ENCODE measurements at regions not wholly inside any gene's neighbourhood (a gene's known extent, or its start where the extent isn't known, plus 50 kb on each side); places are given as distances from the start of the nearest gene placed in this dataset.

DNA sequence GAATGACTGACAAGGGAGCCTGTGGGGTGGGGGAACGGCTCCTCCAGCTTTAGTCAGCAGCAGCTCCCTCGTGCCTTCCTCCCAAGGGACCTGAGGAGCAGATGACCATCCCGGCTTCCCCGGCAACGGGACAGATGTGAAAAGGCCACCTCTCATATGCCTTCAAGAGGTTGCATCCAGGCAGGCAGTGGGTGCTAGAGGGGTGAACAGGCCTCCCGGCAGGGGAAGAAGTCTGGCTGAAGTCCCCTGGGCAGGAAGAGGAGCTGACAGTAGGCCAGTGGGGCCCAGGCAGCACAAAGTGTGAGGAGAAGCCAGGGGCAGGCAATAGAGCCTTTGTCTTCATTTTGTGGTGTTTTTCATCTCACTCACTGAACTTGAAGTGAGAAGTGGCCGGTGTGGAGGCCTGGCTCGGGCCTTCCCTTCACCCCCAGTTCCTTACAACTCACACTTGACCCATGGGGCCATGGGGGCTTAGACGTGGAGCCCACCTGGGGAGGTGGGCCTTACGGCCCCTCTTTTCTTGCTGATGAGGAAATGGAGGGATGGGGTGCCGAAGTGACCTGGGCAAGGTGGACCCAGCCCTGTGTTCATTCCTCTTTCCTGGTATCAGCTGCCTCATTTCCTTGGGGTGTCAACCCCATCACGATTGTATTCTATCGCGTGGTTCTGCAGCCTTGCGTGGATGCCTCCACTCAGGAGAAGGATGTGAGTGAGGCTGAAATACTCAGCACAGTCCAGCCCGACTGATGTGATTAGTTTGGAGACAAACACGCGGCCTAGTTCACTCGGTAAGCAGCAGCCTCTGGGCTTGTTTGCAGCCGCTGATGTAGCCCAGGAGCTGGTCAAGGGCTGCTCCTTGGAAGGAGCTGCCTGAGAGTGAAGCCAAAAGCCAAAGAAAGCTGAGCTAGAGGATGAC, 115.5 kb upstream of the ALDH1A3 start (continued):
- TF ChIP-seq YY1 (IDR thresholded peaks at IDR 0.05; ENCODE audit: extremely low read depth, insufficient replicate concordance, low read depth, low read length): no peak
- TF ChIP-seq ZNF274 (IDR thresholded peaks at IDR 0.05; ENCODE audit: low read depth, low read length): no peak
- no peak for TF ChIP-seq RAD21 (IDR thresholded peaks at IDR 0.05; ENCODE audit: low read depth)

DNA sequence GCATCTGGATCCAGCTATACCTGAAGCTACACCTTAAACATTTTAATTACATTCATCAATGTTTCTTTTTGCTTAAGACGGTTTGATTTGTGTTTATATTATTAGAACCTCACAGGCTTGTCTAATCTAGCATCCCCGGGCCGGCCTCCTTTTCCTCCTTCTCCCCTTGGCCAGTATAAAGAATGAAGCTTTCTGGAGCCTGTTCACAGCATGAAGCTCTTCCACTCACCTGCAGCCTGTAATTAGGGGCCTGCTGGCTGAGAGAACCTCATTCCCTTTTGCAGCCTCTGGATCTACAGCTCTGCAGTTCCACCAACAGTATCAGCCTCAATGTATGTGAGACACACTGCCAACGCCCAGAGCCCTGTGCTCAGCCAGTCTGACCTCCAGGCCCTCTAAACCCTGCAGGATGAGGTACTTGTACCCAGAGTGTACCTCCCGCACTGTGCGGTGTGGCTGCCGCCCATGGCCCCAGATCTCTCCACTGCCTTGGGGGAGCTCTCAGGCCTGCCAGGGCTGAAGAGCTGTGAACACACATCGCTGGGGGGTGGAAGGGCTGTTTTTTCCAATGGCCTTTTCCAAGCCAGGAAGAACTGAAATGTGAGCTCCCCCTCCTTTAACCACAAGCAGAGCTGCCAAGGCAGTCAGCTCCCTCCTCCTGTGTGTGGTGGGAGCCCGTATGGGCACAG, 114.7 kb upstream of the ALDH1A3 start:
- no peaks in the 10 kb centered on the region for H4K20me1 ChIP-seq (ENCODE audit: insufficient read depth)
- BruUV-seq (replicated peaks): no TSS peak
- H3K9ac ChIP-seq (ENCODE audit: low read length): no peak overlapping the region; the same call in 1 of the 2 replicates
- H3K36me3 ChIP-seq (ENCODE audit: control insufficient read depth in 1 of 2, insufficient read depth in 2 of 2, low read length in 2 of 2): no peaks in the 10 kb centered on the region
- no peaks in the 10 kb centered on the region for H3K9me2 ChIP-seq (ENCODE audit: insufficient read depth)
- H2AFZ ChIP-seq (ENCODE audit: low read depth, low read length, poor library complexity, severe bottlenecking): no peak overlapping the region
- no peak overlapping the region for H3K4me3 ChIP-seq (replicated peaks in 1 of 2; ENCODE audit: low read depth in 1 of 2, low read length in 2 of 2)
- no peak overlapping the region for H3K27ac ChIP-seq (ENCODE audit: low read depth, low read length)
- H3K27me3 ChIP-seq (ENCODE audit: insufficient read depth, low read length): no peaks in the 10 kb centered on the region
- H3K4me2 ChIP-seq (ENCODE audit: low read length): no peak overlapping the region
- DNase-seq (ENCODE audit: low read depth, low spot score) (no peak), ATAC-seq (no peak)
- intact Hi-C loops (cut with micrococcal nuclease): no loop called here
- ChIA-PET POLR2A (no interaction called here), CTCF (no interaction called here), RAD21 (ENCODE audit: low non-redundant PET in 1 of 2, low total read pairs in 2 of 2, uncharacterized antibody in 2 of 2, unreplicated experiment in 2 of 2) (no interaction called here)
- H3K4me1 ChIP-seq (ENCODE audit: control insufficient read depth in 1 of 2, insufficient read depth in 2 of 2, low read length in 2 of 2): peaks cover 5 to 53% of the 10 kb centered on the region in 2 experiments
- H3K9me3 ChIP-seq (ENCODE audit: control insufficient read depth in 1 of 2, insufficient read depth in 1 of 2, low read depth in 1 of 2, low read length in 2 of 2): no peaks in the 10 kb centered on the region
- H3K79me2 ChIP-seq (ENCODE audit: insufficient read depth, low read length): no peaks in the 10 kb centered on the region
- TF ChIP-seq POLR2AphosphoS5 (IDR thresholded peaks at IDR 0.05; ENCODE audit: low read depth, low read length): no peak
- TF ChIP-seq EZH2 (IDR thresholded peaks at IDR 0.05): no peak
- TF ChIP-seq POLR2A (IDR thresholded peaks at IDR 0.05; ENCODE audit: borderline replicate concordance, extremely low read depth, insufficient read depth, insufficient read length): no peak
- TF ChIP-seq, protein P1, sequence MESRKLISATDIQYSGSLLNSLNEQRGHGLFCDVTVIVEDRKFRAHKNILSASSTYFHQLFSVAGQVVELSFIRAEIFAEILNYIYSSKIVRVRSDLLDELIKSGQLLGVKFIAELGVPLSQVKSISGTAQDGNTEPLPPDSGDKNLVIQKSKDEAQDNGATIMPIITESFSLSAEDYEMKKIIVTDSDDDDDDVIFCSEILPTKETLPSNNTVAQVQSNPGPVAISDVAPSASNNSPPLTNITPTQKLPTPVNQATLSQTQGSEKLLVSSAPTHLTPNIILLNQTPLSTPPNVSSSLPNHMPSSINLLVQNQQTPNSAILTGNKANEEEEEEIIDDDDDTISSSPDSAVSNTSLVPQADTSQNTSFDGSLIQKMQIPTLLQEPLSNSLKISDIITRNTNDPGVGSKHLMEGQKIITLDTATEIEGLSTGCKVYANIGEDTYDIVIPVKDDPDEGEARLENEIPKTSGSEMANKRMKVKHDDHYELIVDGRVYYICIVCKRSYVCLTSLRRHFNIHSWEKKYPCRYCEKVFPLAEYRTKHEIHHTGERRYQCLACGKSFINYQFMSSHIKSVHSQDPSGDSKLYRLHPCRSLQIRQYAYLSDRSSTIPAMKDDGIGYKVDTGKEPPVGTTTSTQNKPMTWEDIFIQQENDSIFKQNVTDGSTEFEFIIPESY (IDR thresholded peaks at IDR 0.05; ENCODE audit: extremely low read depth, insufficient replicate concordance, low read length): no peak
- TF ChIP-seq, protein P2, sequence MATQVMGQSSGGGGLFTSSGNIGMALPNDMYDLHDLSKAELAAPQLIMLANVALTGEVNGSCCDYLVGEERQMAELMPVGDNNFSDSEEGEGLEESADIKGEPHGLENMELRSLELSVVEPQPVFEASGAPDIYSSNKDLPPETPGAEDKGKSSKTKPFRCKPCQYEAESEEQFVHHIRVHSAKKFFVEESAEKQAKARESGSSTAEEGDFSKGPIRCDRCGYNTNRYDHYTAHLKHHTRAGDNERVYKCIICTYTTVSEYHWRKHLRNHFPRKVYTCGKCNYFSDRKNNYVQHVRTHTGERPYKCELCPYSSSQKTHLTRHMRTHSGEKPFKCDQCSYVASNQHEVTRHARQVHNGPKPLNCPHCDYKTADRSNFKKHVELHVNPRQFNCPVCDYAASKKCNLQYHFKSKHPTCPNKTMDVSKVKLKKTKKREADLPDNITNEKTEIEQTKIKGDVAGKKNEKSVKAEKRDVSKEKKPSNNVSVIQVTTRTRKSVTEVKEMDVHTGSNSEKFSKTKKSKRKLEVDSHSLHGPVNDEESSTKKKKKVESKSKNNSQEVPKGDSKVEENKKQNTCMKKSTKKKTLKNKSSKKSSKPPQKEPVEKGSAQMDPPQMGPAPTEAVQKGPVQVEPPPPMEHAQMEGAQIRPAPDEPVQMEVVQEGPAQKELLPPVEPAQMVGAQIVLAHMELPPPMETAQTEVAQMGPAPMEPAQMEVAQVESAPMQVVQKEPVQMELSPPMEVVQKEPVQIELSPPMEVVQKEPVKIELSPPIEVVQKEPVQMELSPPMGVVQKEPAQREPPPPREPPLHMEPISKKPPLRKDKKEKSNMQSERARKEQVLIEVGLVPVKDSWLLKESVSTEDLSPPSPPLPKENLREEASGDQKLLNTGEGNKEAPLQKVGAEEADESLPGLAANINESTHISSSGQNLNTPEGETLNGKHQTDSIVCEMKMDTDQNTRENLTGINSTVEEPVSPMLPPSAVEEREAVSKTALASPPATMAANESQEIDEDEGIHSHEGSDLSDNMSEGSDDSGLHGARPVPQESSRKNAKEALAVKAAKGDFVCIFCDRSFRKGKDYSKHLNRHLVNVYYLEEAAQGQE (IDR thresholded peaks at IDR 0.05; ENCODE audit: low read depth): no peak
- no peak for TF ChIP-seq FOSL1 (IDR thresholded peaks at IDR 0.05; ENCODE audit: low read depth)
- TF ChIP-seq CEBPB (IDR thresholded peaks at IDR 0.05; ENCODE audit: low read depth): no peak
- TF ChIP-seq, protein P3, sequence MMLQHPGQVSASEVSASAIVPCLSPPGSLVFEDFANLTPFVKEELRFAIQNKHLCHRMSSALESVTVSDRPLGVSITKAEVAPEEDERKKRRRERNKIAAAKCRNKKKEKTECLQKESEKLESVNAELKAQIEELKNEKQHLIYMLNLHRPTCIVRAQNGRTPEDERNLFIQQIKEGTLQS (IDR thresholded peaks at IDR 0.05): no peak
- TF ChIP-seq, protein P4, sequence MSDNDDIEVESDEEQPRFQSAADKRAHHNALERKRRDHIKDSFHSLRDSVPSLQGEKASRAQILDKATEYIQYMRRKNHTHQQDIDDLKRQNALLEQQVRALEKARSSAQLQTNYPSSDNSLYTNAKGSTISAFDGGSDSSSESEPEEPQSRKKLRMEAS (IDR thresholded peaks at IDR 0.05): no peak
- no peak for TF ChIP-seq ZFX (IDR thresholded peaks at IDR 0.05)
- no peak for TF ChIP-seq ZNF274 (IDR thresholded peaks at IDR 0.05; ENCODE audit: low read depth, low read length)
- TF ChIP-seq ELF1 (IDR thresholded peaks at IDR 0.05; ENCODE audit: borderline replicate concordance, low read depth): no peak
- no peak for TF ChIP-seq SIN3A (IDR thresholded peaks at IDR 0.05; ENCODE audit: low read depth)
- TF ChIP-seq SP1 (IDR thresholded peaks at IDR 0.05; ENCODE audit: low read depth): no peak
